HEK293 (cell line): ENCODE measurements at regions not wholly inside any gene's neighbourhood (a gene's known extent, or its start where the extent isn't known, plus 50 kb on each side); places are given as distances from the start of the nearest gene placed in this dataset.

Experiments
- CTCF ChIA-PET: fragments of 350-600 bp; formaldehyde crosslinking; extraction: SDS; loops from one replicate; lab custom pipeline; 2021; ENCODE audit warnings: antibody characterized with exemption; lab: Yijun Ruan, JAX
- POLR2A ChIA-PET: fragments of 300-600 bp; formaldehyde crosslinking; extraction: SDS; loops from one replicate; lab custom pipeline; 2020; ENCODE audit warnings: antibody characterized with exemption, inconsistent platforms; lab: Yijun Ruan, JAX
- H3K27ac ChIP-seq: fragments of 200-500 bp; sonication (Bioruptor generic); 2 replicates; pipeline ENCODE4 v1.5.1; 2014; ENCODE audit warnings: low read depth, low read length, control low read depth, inconsistent platforms; ENCODE audit errors: extremely low read depth
- H3K36me3 ChIP-seq, 2 experiments: fragments of 200-500 bp in 1 of 2; sonication (Bioruptor generic) in 1 of 2; 1 replicate in 1 of 2; 2 replicates in 1 of 2; pipeline ENCODE4 v1.5.1; 2014 to 2017; ENCODE audit warnings: inconsistent platforms in 2 of 2, low read length in 2 of 2; ENCODE audit not compliant: control insufficient read depth in 2 of 2, insufficient read depth in 1 of 2
- H3K4me1 ChIP-seq: fragments of 200-500 bp; sonication (Bioruptor generic); 2 replicates; pipeline ENCODE4 v1.5.1; 2014; ENCODE audit warnings: mild to moderate bottlenecking, low read length, inconsistent platforms; ENCODE audit not compliant: control insufficient read depth, insufficient read depth
- H3K4me3 ChIP-seq: 2 replicates; pipeline ENCODE4 v1.5.1; 2011; ENCODE audit warnings: low read depth, mild to moderate bottlenecking, control low read depth, low read length, moderate library complexity
- H3K9me3 ChIP-seq: fragments of 200-500 bp; sonication (Bioruptor generic); 2 replicates; pipeline ENCODE4 v1.5.1; 2014; ENCODE audit warnings: low read depth, low read length, inconsistent platforms; ENCODE audit not compliant: control insufficient read depth, insufficient read depth
- BCL11B ChIP-seq: fragments of 450-650 bp; formaldehyde crosslinking; IDR thresholded peaks from 2 replicates; pipeline ENCODE4 v1.5.1; 2016; ENCODE audit warnings: low read depth, missing biosample characterization, missing genetic modification characterization
- HOXD13 ChIP-seq: sonication (generic); formaldehyde crosslinking; IDR thresholded peaks from 2 replicates; pipeline ENCODE4 v1.8.0; 2022; ENCODE audit warnings: missing genetic modification reagents, borderline replicate concordance
- KLF7 ChIP-seq: fragments of 450-650 bp; formaldehyde crosslinking; IDR thresholded peaks from 2 replicates; pipeline ENCODE4 v1.5.1; 2016; ENCODE audit warnings: missing biosample characterization, missing genetic modification characterization, borderline replicate concordance
- SCRT1 ChIP-seq: fragments of 450-650 bp; formaldehyde crosslinking; IDR thresholded peaks from 2 replicates; pipeline ENCODE4 v1.5.1; 2016; ENCODE audit warnings: missing biosample characterization, missing genetic modification characterization, borderline replicate concordance
- SP2 ChIP-seq: fragments of 450-650 bp; formaldehyde crosslinking; IDR thresholded peaks from 2 replicates; pipeline ENCODE4 v1.5.1; 2016; ENCODE audit warnings: missing biosample characterization, missing genetic modification characterization
- SP3 ChIP-seq: fragments of 450-650 bp; formaldehyde crosslinking; IDR thresholded peaks from 2 replicates; pipeline ENCODE4 v1.5.1; 2016; ENCODE audit warnings: missing biosample characterization, missing genetic modification characterization
- ZBTB21 ChIP-seq: fragments of 450-650 bp; formaldehyde crosslinking; IDR thresholded peaks from 2 replicates; pipeline ENCODE4 v1.5.1; 2017; ENCODE audit warnings: missing biosample characterization, missing genetic modification characterization
- ZBTB48 ChIP-seq: fragments of 450-650 bp; formaldehyde crosslinking; IDR thresholded peaks from 2 replicates; pipeline ENCODE4 v1.5.1; 2016; ENCODE audit warnings: missing biosample characterization, missing genetic modification characterization
- ZBTB49 ChIP-seq: fragments of 450-650 bp; formaldehyde crosslinking; IDR thresholded peaks from 2 replicates; pipeline ENCODE4 v1.5.1; 2016; ENCODE audit warnings: missing biosample characterization, missing genetic modification characterization, low read depth
- ZEB2 ChIP-seq: fragments of 450-650 bp; formaldehyde crosslinking; IDR thresholded peaks from 2 replicates; pipeline ENCODE4 v1.5.1; 2016; ENCODE audit warnings: missing biosample characterization, missing genetic modification characterization
- ZNF140 ChIP-seq: fragments of 450-650 bp; formaldehyde crosslinking; IDR thresholded peaks from 2 replicates; pipeline ENCODE4 v1.5.1; 2016; ENCODE audit warnings: missing biosample characterization, missing genetic modification characterization
- ZNF146 ChIP-seq: fragments of 450-650 bp; formaldehyde crosslinking; IDR thresholded peaks from 2 replicates; pipeline ENCODE4 v1.5.1; 2016; ENCODE audit warnings: missing biosample characterization, missing genetic modification characterization
- ZNF169 ChIP-seq: fragments of 450-650 bp; formaldehyde crosslinking; IDR thresholded peaks from 2 replicates; pipeline ENCODE4 v1.5.1; 2016; ENCODE audit warnings: missing biosample characterization, missing genetic modification characterization
- ZNF174 ChIP-seq: fragments of 450-650 bp; formaldehyde crosslinking; IDR thresholded peaks from 2 replicates; pipeline ENCODE4 v1.5.0; 2017; ENCODE audit warnings: missing biosample characterization, mild to moderate bottlenecking, missing genetic modification characterization
- ZNF18 ChIP-seq: fragments of 450-650 bp; formaldehyde crosslinking; IDR thresholded peaks from 2 replicates; pipeline ENCODE4 v1.5.1; 2016; ENCODE audit warnings: missing biosample characterization, missing genetic modification characterization
- ZNF221 ChIP-seq: fragments of 450-650 bp; formaldehyde crosslinking; IDR thresholded peaks from 2 replicates; pipeline ENCODE4 v1.5.1; 2017; ENCODE audit warnings: missing biosample characterization, missing genetic modification characterization, borderline replicate concordance
- ZNF223 ChIP-seq: fragments of 450-650 bp; formaldehyde crosslinking; IDR thresholded peaks from 2 replicates; pipeline ENCODE4 v1.5.1; 2016; ENCODE audit warnings: missing biosample characterization, missing genetic modification characterization
- ZNF239 ChIP-seq: fragments of 450-650 bp; formaldehyde crosslinking; IDR thresholded peaks from 2 replicates; pipeline ENCODE4 v1.5.1; 2016; ENCODE audit warnings: missing biosample characterization, missing genetic modification characterization
- ZNF248 ChIP-seq: fragments of 450-650 bp; formaldehyde crosslinking; IDR thresholded peaks from 2 replicates; pipeline ENCODE4 v1.5.1; 2017; ENCODE audit warnings: missing biosample characterization, missing genetic modification characterization
- ZNF280D ChIP-seq: fragments of 450-650 bp; formaldehyde crosslinking; IDR thresholded peaks from 2 replicates; pipeline ENCODE4 v1.5.1; 2016; ENCODE audit warnings: missing biosample characterization, missing genetic modification characterization
- ZNF302 ChIP-seq: fragments of 450-650 bp; formaldehyde crosslinking; IDR thresholded peaks from 2 replicates; pipeline ENCODE4 v1.5.1; 2016; ENCODE audit warnings: missing biosample characterization, missing genetic modification characterization, low read depth
- ZNF350 ChIP-seq: fragments of 450-650 bp; formaldehyde crosslinking; IDR thresholded peaks from 2 replicates; pipeline ENCODE4 v1.5.0; 2017; ENCODE audit warnings: missing biosample characterization, mild to moderate bottlenecking, missing genetic modification characterization
- ZNF391 ChIP-seq: fragments of 450-650 bp; formaldehyde crosslinking; IDR thresholded peaks from 2 replicates; pipeline ENCODE4 v1.5.1; 2016; ENCODE audit warnings: low read depth, missing biosample characterization, missing genetic modification characterization, borderline replicate concordance
- ZNF404 ChIP-seq: fragments of 450-650 bp; formaldehyde crosslinking; IDR thresholded peaks from 2 replicates; pipeline ENCODE4 v1.5.1; 2017; ENCODE audit warnings: missing biosample characterization, missing genetic modification characterization
- ZNF501 ChIP-seq: fragments of 450-650 bp; formaldehyde crosslinking; IDR thresholded peaks from 2 replicates; pipeline ENCODE4 v1.5.1; 2016; ENCODE audit warnings: missing biosample characterization, missing genetic modification characterization
- ZNF544 ChIP-seq: fragments of 450-650 bp; formaldehyde crosslinking; IDR thresholded peaks from 2 replicates; pipeline ENCODE4 v1.5.0; 2017; ENCODE audit warnings: missing biosample characterization, missing genetic modification characterization
- ZNF571 ChIP-seq: fragments of 450-650 bp; formaldehyde crosslinking; IDR thresholded peaks from 2 replicates; pipeline ENCODE4 v1.5.0; 2017; ENCODE audit warnings: missing biosample characterization, missing genetic modification characterization
- ZNF585B ChIP-seq: fragments of 450-650 bp; formaldehyde crosslinking; IDR thresholded peaks from 2 replicates; pipeline ENCODE4 v1.5.1; 2016; ENCODE audit warnings: missing biosample characterization, missing genetic modification characterization
- ZNF645 ChIP-seq: fragments of 450-650 bp; formaldehyde crosslinking; IDR thresholded peaks from 2 replicates; pipeline ENCODE4; 2016; ENCODE audit warnings: missing biosample characterization, missing genetic modification characterization
- ZNF664 ChIP-seq: fragments of 450-650 bp; formaldehyde crosslinking; IDR thresholded peaks from 2 replicates; pipeline ENCODE4 v1.5.1; 2016; ENCODE audit warnings: missing biosample characterization, missing genetic modification characterization
- ZNF777 ChIP-seq: fragments of 450-650 bp; formaldehyde crosslinking; IDR thresholded peaks from 2 replicates; pipeline ENCODE4 v1.5.1; 2017; ENCODE audit warnings: missing biosample characterization, missing genetic modification characterization, borderline replicate concordance
- ZSCAN23 ChIP-seq: fragments of 450-650 bp; formaldehyde crosslinking; IDR thresholded peaks from 2 replicates; pipeline ENCODE4 v1.5.1; 2016; ENCODE audit warnings: missing biosample characterization, missing genetic modification characterization

GRCh38 chr5:8811581-8811980 is 734.3 kb downstream of the SEMA5A start:
- CTCF ChIA-PET: interaction anchor here (0.6 kb wide), 1 partner anchor 87 kb away, joined by 4 read pairs; no protein-coding TSS in a partner anchor
- TF ChIP-seq ZNF174 (tag by site-specific recombination) (no peak), ZBTB48 (tag by site-specific recombination) (no peak), ZNF391 (no peak), ZNF777 (tag by site-specific recombination) (no peak), ZNF302 (tag by site-specific recombination) (no peak), SCRT1 (tag by site-specific recombination) (no peak), ZNF501 (no peak), ZNF140 (tag by site-specific recombination) (no peak), SP2 (tag by site-specific recombination) (no peak), HOXD13 (CRISPR knock-in tag) (no peak), ZEB2 (no peak), ZNF146 (no peak), ZNF280D (tag by site-specific recombination) (no peak), ZNF645 (tag by site-specific recombination) (no peak), ZNF223 (tag by site-specific recombination) (no peak), ZNF239 (tag by site-specific recombination) (no peak)
- TF ChIP-seq, all 188 proteins: peak for 0
- Histone ChIP-seq H3K27ac (no peak overlapping the region), H3K9me3 (no peaks in the 10 kb centered on the region), H3K4me3 (no peak overlapping the region), H3K4me1 (no peaks in the 10 kb centered on the region), H3K36me3 (no peaks in the 10 kb centered on the region)
- POLR2A ChIA-PET: no interaction called here

GRCh38 chr5:8813180-8813579 is 732.7 kb downstream of the SEMA5A start:
- Histone ChIP-seq H3K36me3 (no peaks in the 10 kb centered on the region), H3K9me3 (no peaks in the 10 kb centered on the region), H3K4me3 (no peak overlapping the region), H3K27ac (no peak overlapping the region), H3K4me1 (no peaks in the 10 kb centered on the region)
- ChIA-PET CTCF (interaction anchor here (0.6 kb wide), 1 partner anchor 29 kb away, joined by 3 read pairs; no protein-coding TSS in a partner anchor), POLR2A (no interaction called here)
- TF ChIP-seq ZNF664 (tag by site-specific recombination): no peak
- no peak for TF ChIP-seq ZNF248 (tag by site-specific recombination)
- TF ChIP-seq SP3 (tag by site-specific recombination): no peak
- no peak for TF ChIP-seq BCL11B (tag by site-specific recombination)
- TF ChIP-seq ZNF544 (tag by site-specific recombination): no peak
- no peak for TF ChIP-seq ZNF169 (tag by site-specific recombination)
- TF ChIP-seq ZNF350 (tag by site-specific recombination): no peak
- TF ChIP-seq ZNF404 (tag by site-specific recombination): no peak
- TF ChIP-seq ZNF585B (tag by site-specific recombination): no peak
- no peak for TF ChIP-seq ZBTB49 (tag by site-specific recombination)
- TF ChIP-seq ZBTB21 (tag by site-specific recombination): no peak
- TF ChIP-seq ZNF18 (tag by site-specific recombination): no peak
- no peak for TF ChIP-seq ZNF221 (tag by site-specific recombination)
- no peak for TF ChIP-seq ZSCAN23 (tag by site-specific recombination)
- no peak for TF ChIP-seq ZNF571 (tag by site-specific recombination)
- no peak for TF ChIP-seq KLF7
